NT2/D1 (cell line): ENCODE measurements at regions not wholly inside any gene's neighbourhood (a gene's known extent, or its start where the extent isn't known, plus 50 kb on each side); places are given as distances from the start of the nearest gene placed in this dataset.

ENCODE experiments used
- SUZ12 ChIP-seq: IDR thresholded peaks from 2 replicates; pipeline ENCODE4 v1.6.1; 2011; ENCODE audit not compliant: insufficient read length, insufficient read depth; ENCODE audit errors: extremely low read depth
- YY1 ChIP-seq: IDR thresholded peaks from 2 replicates; pipeline ENCODE4 v1.6.1; 2011; ENCODE audit not compliant: insufficient read length, insufficient read depth
- ZNF274 ChIP-seq: IDR thresholded peaks from 2 replicates; pipeline ENCODE4 v1.6.1; 2011; ENCODE audit warnings: mild to moderate bottlenecking, low read depth, low read length

DNA sequence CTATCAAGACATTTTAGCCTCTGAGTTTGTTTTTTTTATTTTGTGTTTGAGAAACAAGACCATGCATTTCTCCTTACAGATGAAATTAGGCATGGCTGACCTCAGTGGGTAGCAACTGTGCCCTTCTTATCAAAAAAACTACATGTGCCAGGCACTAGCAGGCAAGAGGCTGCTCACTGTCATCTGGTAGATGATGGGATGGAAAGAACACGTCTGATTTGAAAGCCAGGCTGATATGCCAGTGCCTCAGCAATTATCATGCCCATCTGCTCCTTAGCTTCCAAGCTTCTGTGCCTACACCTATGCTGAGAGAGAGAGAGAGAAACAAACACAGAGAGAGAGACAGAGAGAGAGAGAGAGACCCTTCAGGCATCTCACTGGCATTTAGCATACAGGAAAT lies 149.9 kb downstream of the C6orf118 start:
- TF ChIP-seq ZNF274 = no peak
- no peak for TF ChIP-seq SUZ12
- TF ChIP-seq YY1 = no peak
